HEK293T (cell line): ENCODE measurements at regions not wholly inside any gene's neighbourhood (a gene's known extent, or its start where the extent isn't known, plus 50 kb on each side); places are given as distances from the start of the nearest gene placed in this dataset.

Experiments used
- CTCF ChIA-PET: fragments of 350-600 bp; formaldehyde crosslinking; extraction: SDS; loops from one replicate; lab custom pipeline; 2021; ENCODE audit warnings: antibody characterized with exemption, inconsistent platforms; lab: Yijun Ruan, JAX
- POLR2A ChIA-PET: fragments of 350-600 bp; formaldehyde crosslinking; extraction: SDS; loops from one replicate; lab custom pipeline; 2020; ENCODE audit warnings: antibody characterized with exemption, inconsistent platforms; lab: Yijun Ruan, JAX
- DNase-seq: peaks from one replicate; pipeline ENCODE4 v3.0.0; 2012; ENCODE audit warnings: mixed read lengths; ENCODE audit errors: extremely low spot score
- ARNT ChIP-seq: fragments of 450-650 bp; IDR thresholded peaks from 2 replicates; pipeline ENCODE4 v1.6.1; 2017; ENCODE audit warnings: mild to moderate bottlenecking
- BHLHE40 ChIP-seq: fragments of 450-650 bp; IDR thresholded peaks from 2 replicates; pipeline ENCODE4 v1.6.1; 2016; ENCODE audit warnings: mild to moderate bottlenecking, moderate library complexity, borderline replicate concordance
- CTBP1 ChIP-seq: fragments of 450-650 bp; IDR thresholded peaks from 2 replicates; pipeline ENCODE4 v1.6.1; 2016; ENCODE audit warnings: borderline replicate concordance
- ELF4 ChIP-seq: fragments of 450-650 bp; IDR thresholded peaks from 2 replicates; pipeline ENCODE4 v1.6.1; 2017; ENCODE audit warnings: antibody characterized with exemption
- FOXA1 ChIP-seq: fragments of 450-650 bp; IDR thresholded peaks from 2 replicates; pipeline ENCODE4 v1.6.1; 2016; ENCODE audit warnings: mild to moderate bottlenecking
- FOXK2 ChIP-seq: fragments of 450-650 bp; IDR thresholded peaks from 2 replicates; pipeline ENCODE4 v1.6.1; 2016; ENCODE audit warnings: mild to moderate bottlenecking
- FOXM1 ChIP-seq: fragments of 450-650 bp; IDR thresholded peaks from 2 replicates; pipeline ENCODE4 v1.6.1; 2017; ENCODE audit warnings: mild to moderate bottlenecking, borderline replicate concordance
- HDGF ChIP-seq: fragments of 450-650 bp; IDR thresholded peaks from 2 replicates; pipeline ENCODE4 v1.6.1; 2017; ENCODE audit warnings: antibody characterized with exemption, borderline replicate concordance
- L3MBTL2 ChIP-seq: fragments of 450-650 bp; conservative IDR thresholded peaks from 2 replicates; pipeline ENCODE4 v1.6.1; 2016; ENCODE audit warnings: mild to moderate bottlenecking
- LEF1 ChIP-seq: fragments of 450-650 bp; IDR thresholded peaks from 2 replicates; pipeline ENCODE4 v1.6.1; 2017; ENCODE audit warnings: mild to moderate bottlenecking, borderline replicate concordance
- NFRKB ChIP-seq: fragments of 450-650 bp; IDR thresholded peaks from 2 replicates; pipeline ENCODE4 v1.6.1; 2016; ENCODE audit warnings: mild to moderate bottlenecking, moderate library complexity
- PKNOX1 ChIP-seq: fragments of 450-650 bp; IDR thresholded peaks from 2 replicates; pipeline ENCODE4 v1.6.1; 2016
- SP1 ChIP-seq: fragments of 450-650 bp; IDR thresholded peaks from 2 replicates; pipeline ENCODE4 v1.6.1; 2017
- SUZ12 ChIP-seq: fragments of 450-650 bp; IDR thresholded peaks from 2 replicates; pipeline ENCODE4 v1.6.1; 2016; ENCODE audit warnings: mild to moderate bottlenecking
- TARDBP ChIP-seq: fragments of 450-650 bp; IDR thresholded peaks from 2 replicates; pipeline ENCODE4 v1.6.1; 2016
- ZNF384 ChIP-seq: fragments of 450-650 bp; IDR thresholded peaks from 2 replicates; pipeline ENCODE4 v1.6.1; 2016

DNA sequence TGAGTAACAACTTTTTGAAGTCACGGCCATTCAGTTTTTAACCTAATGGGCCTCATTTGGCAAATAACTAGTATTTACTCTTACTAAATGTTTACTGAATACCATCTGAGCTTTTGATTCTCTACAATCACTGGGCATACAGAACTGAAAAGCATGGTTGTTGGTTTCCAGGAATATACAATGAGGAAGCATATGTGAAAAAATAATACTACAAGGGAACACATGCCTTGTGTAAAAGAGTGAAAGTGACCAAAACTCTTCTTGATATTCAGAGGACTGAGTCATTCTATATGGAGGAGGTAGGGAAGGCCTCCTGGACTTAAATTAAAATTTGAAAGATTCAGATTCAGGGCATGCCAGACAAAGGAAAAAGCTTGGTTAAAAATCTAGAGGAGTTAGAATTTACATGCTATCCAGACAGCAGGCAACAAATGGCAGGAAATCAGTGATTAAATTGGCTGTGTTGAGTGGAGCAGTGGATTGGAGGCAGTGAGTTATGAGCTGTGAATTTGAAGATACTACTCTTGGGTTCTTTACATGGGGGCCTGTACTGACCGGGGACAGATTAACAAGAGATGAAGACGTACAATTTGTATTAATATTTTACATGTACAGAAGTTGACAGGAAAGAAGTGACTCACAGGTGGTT, 53.6 kb upstream of the NRXN1 start:
- DNase-seq, result no peak
- CTCF ChIA-PET, result no interaction called here
- no peak for TF ChIP-seq FOXK2
- no peak for TF ChIP-seq ELF4
- POLR2A ChIA-PET, result no interaction called here

DNA sequence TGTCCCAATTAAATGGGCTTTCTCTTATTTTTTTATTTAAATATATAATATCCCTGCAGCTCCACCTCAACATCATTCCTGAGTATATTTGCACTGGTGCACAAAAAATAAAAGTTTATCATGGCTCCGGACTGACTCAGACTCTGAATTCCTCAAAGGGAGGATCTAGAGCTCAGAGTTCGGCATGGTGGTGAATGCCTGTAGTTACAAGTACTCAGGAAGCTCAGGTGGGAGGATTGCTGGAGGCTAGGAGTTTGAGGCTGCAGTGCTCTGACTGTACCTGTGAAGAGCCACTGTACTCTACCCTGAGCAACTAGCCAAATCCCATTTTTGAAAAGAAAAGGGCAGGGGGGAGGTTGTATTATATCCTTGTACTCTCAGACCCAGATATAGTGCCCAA, 52.8 kb upstream of the NRXN1 start:
- CTCF ChIA-PET, result no interaction called here
- no peak for TF ChIP-seq HDGF
- no peak for TF ChIP-seq NFRKB
- TF ChIP-seq LEF1, result no peak
- TF ChIP-seq ELF4, result no peak
- TF ChIP-seq ARNT, result no peak
- no peak for TF ChIP-seq FOXK2
- no peak for TF ChIP-seq PKNOX1
- no peak for TF ChIP-seq ZNF384
- no peak for TF ChIP-seq L3MBTL2
- no peak for TF ChIP-seq SUZ12
- no peak for TF ChIP-seq BHLHE40
- no peak for TF ChIP-seq SP1
- TF ChIP-seq TARDBP, result no peak
- no peak for TF ChIP-seq FOXA1
- no peak for TF ChIP-seq CTBP1
- TF ChIP-seq FOXM1, result no peak
- no peak for DNase-seq
- POLR2A ChIA-PET, result no interaction called here
